H1 (cell line): ENCODE measurements at regions not wholly inside any gene's neighbourhood (a gene's known extent, or its start where the extent isn't known, plus 50 kb on each side); places are given as distances from the start of the nearest gene placed in this dataset.

Experiments
- CREB1 ChIP-seq: IDR thresholded peaks from 2 replicates; pipeline ENCODE4 v1.6.1; 2012; ENCODE audit warnings: inconsistent platforms
- GABPA ChIP-seq: IDR thresholded peaks from 2 replicates; pipeline ENCODE4 v1.6.1; 2011; ENCODE audit warnings: mild to moderate bottlenecking, low read length, moderate library complexity, borderline replicate concordance; ENCODE audit not compliant: insufficient read depth
- RAD21 ChIP-seq, 2 experiments: IDR thresholded peaks in 1 of 2; conservative IDR thresholded peaks in 1 of 2; 2 replicates each; pipeline ENCODE4 v1.6.1; 2011; ENCODE audit warnings: low read depth in 2 of 2, low read length in 2 of 2, improper control_type of control experiment in 1 of 2, inconsistent platforms in 1 of 2, mild to moderate bottlenecking in 1 of 2, moderate library complexity in 1 of 2
- SUZ12 ChIP-seq: fragments of 200-600 bp; sonication (generic); IDR thresholded peaks from 2 replicates; pipeline ENCODE4 v1.6.1; 2012; ENCODE audit warnings: mild to moderate bottlenecking, inconsistent platforms, low read length, moderate library complexity, mixed read lengths

DNA sequence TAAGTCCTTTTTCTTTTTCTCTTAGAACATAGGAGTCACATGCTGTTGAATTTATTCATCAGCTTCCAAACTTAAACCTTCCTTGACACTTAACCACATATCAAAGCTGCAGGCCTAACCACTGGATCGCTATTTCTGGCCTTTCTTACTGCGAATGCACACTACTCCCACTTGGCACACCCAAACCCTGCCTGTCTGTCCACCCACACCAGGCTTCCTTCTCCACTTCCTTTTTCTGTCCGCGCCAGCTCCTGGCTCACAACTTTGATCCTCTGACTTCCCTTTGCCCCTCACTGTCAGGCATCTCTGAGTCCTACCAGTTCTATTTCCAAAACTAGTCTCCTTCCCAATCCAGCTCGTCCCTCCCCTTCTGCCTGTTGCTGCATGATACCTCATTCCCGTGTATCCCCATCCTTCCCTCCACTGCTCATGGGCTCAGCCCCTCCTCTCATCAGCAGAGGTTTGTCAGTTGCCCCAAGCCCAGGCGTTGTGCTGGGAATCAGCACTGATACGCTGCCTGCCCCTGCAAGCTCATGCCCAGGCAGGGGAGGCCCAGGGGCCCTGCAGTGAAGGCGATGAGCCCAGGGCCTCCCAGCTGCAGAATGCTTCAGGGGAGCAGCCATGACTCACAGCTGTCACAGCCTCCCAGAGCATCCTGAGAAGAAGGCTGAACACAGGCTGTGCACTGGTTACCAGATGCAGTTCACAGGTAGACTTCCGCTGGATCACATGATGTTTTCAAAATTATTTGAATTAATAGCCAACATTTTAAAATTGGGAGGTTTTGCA lies 179.8 kb downstream of the KATNIP start:
- no peak for TF ChIP-seq CREB1
- no peak for TF ChIP-seq SUZ12
- TF ChIP-seq RAD21 (IDR thresholded peaks at IDR 0.05 in 1 of 2, conservative IDR thresholded peaks at IDR 0.05 in 1 of 2; ENCODE audit: low read depth in 2 of 2, low read length in 2 of 2): no peak
- TF ChIP-seq GABPA: no peak
